ENCODE measurements at regions not wholly inside any gene's neighbourhood (a gene's known extent, or its start where the extent isn't known, plus 50 kb on each side); places are given as distances from the start of the nearest gene placed in this dataset.
A peak's percentile ranks its signal among the peaks of the same experiment; 100 is the strongest.

GRCh38 chr1:198472997-198473396 lies 67.5 kb downstream of the ATP6V1G3 start:
- ATAC-seq (ENCODE audit: low read depth in 2 of 2) = no peak
- Histone ChIP-seq H3K27me3 (ENCODE audit: control insufficient read depth, insufficient read depth, low read length) (no peaks in the 10 kb centered on the region), H3K36me3 (ENCODE audit: control insufficient read depth, insufficient read depth, low read length) (no peaks in the 10 kb centered on the region), H3K27ac (ENCODE audit: insufficient read depth, low read length, poor library complexity, severe bottlenecking) (no peak overlapping the region), H3K9me3 (ENCODE audit: control insufficient read depth in 2 of 2, low read length in 2 of 2) (no peaks in the 10 kb centered on the region), H3K4me3 (ENCODE audit: low read depth, low read length) (no peak overlapping the region), H3K4me1 (ENCODE audit: control insufficient read depth, insufficient read depth, low read length, poor library complexity, severe bottlenecking) (no peaks in the 10 kb centered on the region)
- H3K4me3 Mint-ChIP-seq = no peak overlapping the region
- no peaks in the 10 kb centered on the region for H3K4me1 Mint-ChIP-seq
- peaks cover 3% of the 10 kb centered on the region for H3K36me3 Mint-ChIP-seq
- no peak for DNase-seq
- H3K9me3 Mint-ChIP-seq = peaks cover 0 to 16% (median 9%) of the 10 kb centered on the region in 7 donors
- no peak overlapping the region for H3K27ac Mint-ChIP-seq
- H3K27me3 Mint-ChIP-seq = peaks cover 5% of the 10 kb centered on the region

DNA sequence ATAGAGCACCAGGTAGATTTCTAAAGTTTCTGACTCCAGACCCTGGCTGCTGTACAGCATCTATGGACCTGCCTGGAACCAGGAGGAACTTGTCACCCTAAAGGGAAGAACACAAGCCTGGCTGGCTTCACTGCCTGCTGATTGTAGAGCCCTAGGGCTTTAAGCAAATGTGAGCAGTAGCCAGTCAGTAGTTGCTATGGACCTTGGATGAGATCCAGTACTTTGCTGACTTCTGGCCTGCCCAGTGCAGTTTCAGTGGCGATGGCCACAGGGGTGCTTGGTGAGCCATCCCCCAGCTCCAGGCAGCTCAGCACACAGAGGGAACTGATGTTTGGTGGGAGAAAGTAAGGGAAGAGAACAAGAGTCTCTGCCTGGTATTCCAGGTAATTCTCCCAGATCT lies 68.4 kb downstream of the ATP6V1G3 start:
- Histone ChIP-seq H3K36me3 (ENCODE audit: control insufficient read depth, insufficient read depth, low read length) (no peaks in the 10 kb centered on the region), H3K4me3 (ENCODE audit: low read depth, low read length) (no peak overlapping the region), H3K9me3 (ENCODE audit: control insufficient read depth in 2 of 2, low read length in 2 of 2) (no peaks in the 10 kb centered on the region), H3K27me3 (ENCODE audit: control insufficient read depth, insufficient read depth, low read length) (no peaks in the 10 kb centered on the region), H3K27ac (ENCODE audit: insufficient read depth, low read length, poor library complexity, severe bottlenecking) (no peak overlapping the region), H3K4me1 (ENCODE audit: control insufficient read depth, insufficient read depth, low read length, poor library complexity, severe bottlenecking) (no peaks in the 10 kb centered on the region)
- no peak for ATAC-seq (ENCODE audit: low read depth in 2 of 2)
- no peak for DNase-seq
- Mint-ChIP-seq H3K4me3 (no peak overlapping the region), H3K27me3 (peaks cover 5% of the 10 kb centered on the region), H3K4me1 (no peaks in the 10 kb centered on the region), H3K36me3 (peaks cover 3% of the 10 kb centered on the region), H3K27ac (peak overlapping the region in 2 of 3 donors; percentile 45), H3K9me3 (peaks cover 0 to 16% (median 9%) of the 10 kb centered on the region in 7 donors)

DNA sequence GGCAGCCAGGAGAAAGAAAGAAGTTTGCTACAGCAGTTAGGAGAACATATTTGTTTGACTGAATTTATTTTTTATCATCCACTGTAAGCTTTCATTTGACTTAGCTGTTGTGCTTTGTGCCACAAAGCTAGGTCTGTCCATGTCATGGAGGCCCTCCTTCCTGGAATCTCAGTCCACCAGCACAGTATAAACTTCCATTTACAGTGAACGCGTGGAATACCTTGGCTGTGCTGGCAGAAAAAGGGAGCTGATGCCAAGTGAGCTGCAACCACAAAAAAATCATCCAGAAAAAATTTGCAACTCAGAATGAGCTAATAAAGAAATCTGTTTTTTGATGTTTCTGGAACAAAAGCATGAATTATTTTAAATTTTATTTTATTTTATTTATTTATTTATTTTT lies 72.6 kb downstream of the ATP6V1G3 start:
- Histone ChIP-seq H3K9me3 (ENCODE audit: control insufficient read depth in 2 of 2, low read length in 2 of 2) (no peaks in the 10 kb centered on the region), H3K4me1 (ENCODE audit: control insufficient read depth, insufficient read depth, low read length, poor library complexity, severe bottlenecking) (no peaks in the 10 kb centered on the region), H3K36me3 (ENCODE audit: control insufficient read depth, insufficient read depth, low read length) (no peaks in the 10 kb centered on the region), H3K4me3 (ENCODE audit: low read depth, low read length) (no peak overlapping the region), H3K27me3 (ENCODE audit: control insufficient read depth, insufficient read depth, low read length) (no peaks in the 10 kb centered on the region), H3K27ac (ENCODE audit: insufficient read depth, low read length, poor library complexity, severe bottlenecking) (no peak overlapping the region)
- ATAC-seq (ENCODE audit: low read depth in 2 of 2) (no peak), DNase-seq (no peak)
- Mint-ChIP-seq H3K27ac (no peak overlapping the region), H3K27me3 (peaks cover 5% of the 10 kb centered on the region), H3K4me1 (peaks cover 0 to 4% (median 0%) of the 10 kb centered on the region in 4 donors), H3K36me3 (no peaks in the 10 kb centered on the region), H3K4me3 (no peak overlapping the region), H3K9me3 (peaks cover 0 to 2% (median 0%) of the 10 kb centered on the region in 7 donors)

DNA sequence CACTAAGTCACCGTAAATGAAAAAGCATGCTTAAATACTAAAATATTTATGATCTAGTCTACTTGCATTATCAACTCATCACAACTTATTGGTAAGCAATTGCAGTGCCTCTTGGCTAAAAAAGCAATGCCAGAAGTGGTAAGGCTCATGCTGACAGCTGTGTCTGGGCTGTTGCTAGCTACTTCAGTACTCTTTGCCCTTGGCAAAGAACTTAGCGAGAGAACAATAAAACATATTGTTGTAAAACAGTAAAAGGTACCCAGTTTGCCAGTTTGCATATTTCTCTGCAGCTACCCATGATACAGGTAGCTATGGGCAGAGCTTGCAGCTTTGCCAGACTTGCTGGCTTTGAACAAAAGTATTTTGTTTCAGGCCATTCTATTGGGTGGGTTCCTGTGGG lies 73.1 kb downstream of the ATP6V1G3 start:
- Mint-ChIP-seq H3K4me1 (peaks cover 0 to 4% (median 0%) of the 10 kb centered on the region in 4 donors), H3K9me3 (no peaks in the 10 kb centered on the region), H3K4me3 (no peak overlapping the region), H3K27ac (no peak overlapping the region), H3K36me3 (no peaks in the 10 kb centered on the region), H3K27me3 (peaks cover 5% of the 10 kb centered on the region)
- DNase-seq (no peak), ATAC-seq (ENCODE audit: low read depth in 2 of 2) (no peak)
- Histone ChIP-seq H3K36me3 (ENCODE audit: control insufficient read depth, insufficient read depth, low read length) (no peaks in the 10 kb centered on the region), H3K4me3 (ENCODE audit: low read depth, low read length) (no peak overlapping the region), H3K4me1 (ENCODE audit: control insufficient read depth, insufficient read depth, low read length, poor library complexity, severe bottlenecking) (no peaks in the 10 kb centered on the region), H3K27ac (ENCODE audit: insufficient read depth, low read length, poor library complexity, severe bottlenecking) (no peak overlapping the region), H3K27me3 (ENCODE audit: control insufficient read depth, insufficient read depth, low read length) (no peaks in the 10 kb centered on the region), H3K9me3 (ENCODE audit: control insufficient read depth in 2 of 2, low read length in 2 of 2) (no peaks in the 10 kb centered on the region)

GRCh38 chr1:198465201-198466144 lies 75.0 kb downstream of the ATP6V1G3 start:
- no peaks in the 10 kb centered on the region for H3K9me3 ChIP-seq (ENCODE audit: control insufficient read depth in 2 of 2, low read length in 2 of 2)
- no peaks in the 10 kb centered on the region for H3K27me3 ChIP-seq (ENCODE audit: control insufficient read depth, insufficient read depth, low read length)
- H3K4me1 Mint-ChIP-seq = peaks cover 0 to 4% (median 0%) of the 10 kb centered on the region in 4 donors
- no peak overlapping the region for H3K4me3 ChIP-seq (ENCODE audit: low read depth, low read length)
- no peaks in the 10 kb centered on the region for H3K9me3 Mint-ChIP-seq
- DNase-seq = peak in 2 of 3 donors; percentile 42 to 65
- H3K4me3 Mint-ChIP-seq = no peak overlapping the region
- no peaks in the 10 kb centered on the region for H3K36me3 Mint-ChIP-seq
- no peak overlapping the region for H3K27ac ChIP-seq (ENCODE audit: insufficient read depth, low read length, poor library complexity, severe bottlenecking)
- peak; percentile 43 to 53 for ATAC-seq (ENCODE audit: low read depth in 2 of 2)
- no peak overlapping the region for H3K27ac Mint-ChIP-seq
- H3K4me1 ChIP-seq (ENCODE audit: control insufficient read depth, insufficient read depth, low read length, poor library complexity, severe bottlenecking) = no peaks in the 10 kb centered on the region
- no peaks in the 10 kb centered on the region for H3K36me3 ChIP-seq (ENCODE audit: control insufficient read depth, insufficient read depth, low read length)
- peaks cover under 1% of the 10 kb centered on the region for H3K27me3 Mint-ChIP-seq

DNA sequence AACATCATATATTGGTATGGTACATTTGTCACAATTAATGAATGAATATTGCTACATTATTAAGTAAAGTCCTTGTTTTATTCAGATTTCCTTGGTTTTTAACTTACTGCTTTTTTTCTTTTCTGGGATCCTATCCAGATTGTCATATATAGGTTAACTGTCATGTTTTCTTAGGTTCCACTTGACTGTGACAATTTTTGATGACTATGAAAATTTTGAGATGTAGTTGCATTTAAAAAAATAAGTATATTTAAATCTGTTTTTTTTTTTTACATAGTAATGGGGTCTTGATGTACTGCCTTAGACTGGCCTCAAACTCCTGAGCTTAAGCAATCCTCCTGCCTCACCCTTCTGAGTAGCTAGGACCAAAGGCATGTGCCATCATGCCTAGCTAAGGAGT lies 76.8 kb downstream of the ATP6V1G3 start:
- Histone ChIP-seq H3K4me3 (ENCODE audit: low read depth, low read length) (no peak overlapping the region), H3K9me3 (ENCODE audit: control insufficient read depth in 2 of 2, low read length in 2 of 2) (no peaks in the 10 kb centered on the region), H3K27me3 (ENCODE audit: control insufficient read depth, insufficient read depth, low read length) (no peaks in the 10 kb centered on the region), H3K4me1 (ENCODE audit: control insufficient read depth, insufficient read depth, low read length, poor library complexity, severe bottlenecking) (no peaks in the 10 kb centered on the region), H3K36me3 (ENCODE audit: control insufficient read depth, insufficient read depth, low read length) (no peaks in the 10 kb centered on the region), H3K27ac (ENCODE audit: insufficient read depth, low read length, poor library complexity, severe bottlenecking) (no peak overlapping the region)
- Mint-ChIP-seq H3K9me3 (no peaks in the 10 kb centered on the region), H3K27me3 (no peaks in the 10 kb centered on the region), H3K4me3 (no peak overlapping the region), H3K27ac (no peak overlapping the region), H3K36me3 (no peaks in the 10 kb centered on the region), H3K4me1 (peaks cover 0 to 4% (median 0%) of the 10 kb centered on the region in 4 donors)
- ATAC-seq (ENCODE audit: low read depth in 2 of 2) (no peak), DNase-seq (no peak)

DNA sequence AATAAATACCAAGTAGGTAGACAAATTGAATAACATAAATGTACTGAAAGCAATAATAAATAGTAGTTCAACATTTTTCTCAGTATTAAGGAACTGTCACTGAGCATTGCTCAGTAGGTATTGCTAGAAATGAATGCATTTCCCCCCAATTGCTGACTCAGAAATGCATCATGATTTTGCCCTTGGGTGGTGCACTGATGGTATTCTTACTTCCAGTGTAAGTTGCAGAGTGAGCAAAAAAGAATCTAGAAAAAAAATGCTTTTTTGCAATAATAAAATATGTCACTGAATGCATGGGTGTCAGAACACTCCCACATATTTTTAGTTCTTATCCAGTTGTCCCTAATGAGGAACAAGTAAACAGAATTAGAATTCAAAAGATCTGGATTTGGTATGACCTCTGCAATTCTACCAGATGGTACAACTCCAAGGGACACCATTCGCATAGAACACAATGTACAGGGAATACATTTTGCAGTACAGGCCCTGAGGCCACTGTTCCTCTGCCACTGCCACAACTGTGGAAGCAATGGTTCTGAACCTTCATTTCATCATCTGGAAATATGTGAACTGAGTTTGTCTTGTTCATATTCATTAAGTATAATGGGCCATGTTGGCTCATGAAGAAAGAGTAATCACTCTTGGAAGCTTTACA lies 78.0 kb downstream of the ATP6V1G3 start:
- no peak overlapping the region for H3K27ac ChIP-seq (ENCODE audit: insufficient read depth, low read length, poor library complexity, severe bottlenecking)
- Mint-ChIP-seq H3K9me3 (peaks cover 0 to 1% (median 0%) of the 10 kb centered on the region in 7 donors), H3K36me3 (no peaks in the 10 kb centered on the region), H3K4me3 (no peak overlapping the region), H3K27me3 (no peaks in the 10 kb centered on the region), H3K27ac (no peak overlapping the region), H3K4me1 (peaks cover 0 to 4% (median 0%) of the 10 kb centered on the region in 4 donors)
- no peaks in the 10 kb centered on the region for H3K27me3 ChIP-seq (ENCODE audit: control insufficient read depth, insufficient read depth, low read length)
- H3K4me1 ChIP-seq (ENCODE audit: control insufficient read depth, insufficient read depth, low read length, poor library complexity, severe bottlenecking) = no peaks in the 10 kb centered on the region
- H3K4me3 ChIP-seq (ENCODE audit: low read depth, low read length) = no peak overlapping the region
- ATAC-seq (ENCODE audit: low read depth in 2 of 2) = peak in 1 of 2 donors; percentile 28
- peak in 1 of 3 donors; percentile 65 for DNase-seq
- H3K9me3 ChIP-seq (ENCODE audit: control insufficient read depth in 2 of 2, low read length in 2 of 2) = no peaks in the 10 kb centered on the region
- no peaks in the 10 kb centered on the region for H3K36me3 ChIP-seq (ENCODE audit: control insufficient read depth, insufficient read depth, low read length)
